ENCODE measurements at regions not wholly inside any gene's neighbourhood (a gene's known extent, or its start where the extent isn't known, plus 50 kb on each side); places are given as distances from the start of the nearest gene placed in this dataset.
"Not testable (repeated sequence)": the region's sequence is repeated elsewhere in the genome, so short reads cannot be mapped to it uniquely, and the experiment has no call there.

DNA sequence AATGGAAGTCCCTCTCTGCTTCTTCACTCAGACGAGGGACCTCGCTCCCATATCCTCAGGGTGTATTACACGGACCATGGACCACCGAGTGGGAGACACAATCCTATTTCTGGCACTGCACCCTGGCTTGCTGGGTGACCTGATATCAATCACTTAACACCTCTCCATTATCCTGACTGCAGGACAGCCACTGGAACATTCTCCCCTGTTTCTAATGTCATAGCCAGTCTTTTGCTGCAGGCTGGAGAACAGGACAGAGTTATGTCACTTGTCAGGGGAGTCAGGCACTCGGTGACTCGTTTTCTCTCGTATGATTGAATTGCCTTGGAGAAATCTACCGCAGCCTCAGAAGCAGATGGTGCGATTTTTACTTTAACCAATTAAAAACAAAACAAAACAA lies 219.1 kb upstream of the IGFBP7 start:
- no peak for TF ChIP-seq GATA1 (IDR thresholded peaks at IDR 0.05; ENCODE audit: low read depth, low read length)
- no peak for TF ChIP-seq POLR2A (IDR thresholded peaks at IDR 0.05; ENCODE audit: low read length)
- no peak for DNase-seq

DNA sequence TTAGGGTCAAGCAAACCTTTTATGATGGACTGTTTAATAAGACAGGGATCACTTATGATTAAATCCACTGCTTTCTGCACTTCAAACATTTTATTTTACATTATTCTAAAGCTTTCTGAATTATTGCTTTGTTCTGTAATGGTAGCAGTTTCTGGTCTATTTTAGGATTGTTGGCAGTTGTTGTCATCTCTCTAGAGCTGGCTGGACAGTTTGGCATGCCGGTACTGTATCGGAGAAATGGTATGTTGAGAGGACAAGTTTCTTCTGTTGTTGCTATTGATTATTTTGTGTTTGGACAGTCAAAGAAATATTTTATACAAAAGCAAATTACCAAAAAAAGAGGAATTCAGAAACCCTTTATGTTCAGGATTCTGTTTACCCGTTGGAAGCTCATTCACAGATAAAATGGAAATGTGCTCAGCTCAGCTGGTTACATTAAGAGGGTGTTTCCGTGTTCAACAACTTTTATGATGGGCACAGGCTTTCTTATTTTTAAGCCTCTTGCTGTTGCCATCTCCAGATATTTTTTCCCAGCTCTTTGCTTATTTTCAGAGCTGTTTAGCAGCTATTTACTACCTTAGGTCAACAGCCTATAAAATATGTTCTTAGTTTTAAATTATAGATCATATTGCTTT lies 214.6 kb upstream of the IGFBP7 start:
- DNase-seq, result no peak
- TF ChIP-seq POLR2A (IDR thresholded peaks at IDR 0.05; ENCODE audit: low read length) (no peak), GATA1 (IDR thresholded peaks at IDR 0.05; ENCODE audit: low read depth, low read length) (no peak)

DNA sequence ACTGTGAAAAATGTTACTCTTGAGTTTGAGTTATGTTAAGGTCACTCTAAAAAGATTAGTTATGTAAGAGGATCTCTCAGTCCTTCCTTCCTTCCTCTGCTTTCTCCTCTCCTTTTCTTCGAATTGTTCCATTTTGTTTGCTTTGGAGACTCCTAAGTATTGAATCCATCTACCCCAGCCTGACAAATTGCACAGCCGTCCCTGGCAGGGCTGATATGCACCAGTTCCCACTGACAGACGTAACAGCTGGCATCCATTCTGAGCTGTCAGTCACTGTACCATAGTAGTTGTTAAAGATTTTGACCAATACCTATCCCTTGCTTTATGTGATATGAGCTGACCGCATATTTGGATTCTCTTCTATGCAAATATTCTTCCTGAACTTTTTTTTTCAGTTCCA lies 210.7 kb upstream of the IGFBP7 start:
- DNase-seq, result no peak
- TF ChIP-seq GATA1 (IDR thresholded peaks at IDR 0.05; ENCODE audit: low read depth, low read length), result no peak
- no peak for TF ChIP-seq POLR2A (IDR thresholded peaks at IDR 0.05; ENCODE audit: low read length)

DNA sequence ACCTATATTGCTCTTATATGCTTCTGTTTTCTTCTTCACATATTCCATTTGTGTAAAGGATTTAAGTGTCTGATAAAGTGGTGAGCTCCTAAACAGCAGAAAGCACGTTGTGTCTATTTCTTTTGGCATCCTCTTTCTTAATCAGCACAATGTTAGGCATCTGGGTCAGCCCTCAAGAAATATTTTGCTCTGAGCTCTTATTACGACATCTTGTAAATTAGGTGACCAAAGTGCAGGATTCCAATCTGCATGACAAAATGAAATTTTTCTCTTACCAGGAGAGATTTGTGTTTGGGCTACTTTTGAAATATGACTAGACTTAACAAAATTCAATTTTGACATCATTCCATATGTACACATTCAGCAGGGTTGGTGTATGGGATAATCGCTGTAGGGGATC lies 210.0 kb upstream of the IGFBP7 start:
- no peak for DNase-seq
- TF ChIP-seq GATA1 (IDR thresholded peaks at IDR 0.05; ENCODE audit: low read depth, low read length) (no peak), POLR2A (IDR thresholded peaks at IDR 0.05; ENCODE audit: low read length) (no peak)

DNA sequence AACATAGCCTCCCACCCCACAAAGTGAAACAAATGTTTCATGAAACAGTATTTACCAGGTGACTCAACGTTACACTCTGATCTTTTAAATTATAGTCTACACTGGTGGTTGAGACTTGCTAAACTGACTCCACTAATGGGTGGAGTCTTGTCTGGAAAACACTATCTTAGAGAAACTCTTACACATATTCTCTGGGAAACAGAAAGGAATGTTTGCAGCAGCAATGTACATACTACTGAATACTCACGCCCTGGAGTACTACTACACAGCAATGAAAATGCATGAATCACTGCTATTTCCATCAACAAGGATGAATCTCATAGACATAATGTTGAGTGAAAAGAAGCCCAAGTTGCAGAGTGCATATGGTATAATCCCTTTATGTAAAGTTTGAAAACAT lies 208.5 kb upstream of the IGFBP7 start:
- DNase-seq, result no peak
- no peak for TF ChIP-seq GATA1 (IDR thresholded peaks at IDR 0.05; ENCODE audit: low read depth, low read length)

DNA sequence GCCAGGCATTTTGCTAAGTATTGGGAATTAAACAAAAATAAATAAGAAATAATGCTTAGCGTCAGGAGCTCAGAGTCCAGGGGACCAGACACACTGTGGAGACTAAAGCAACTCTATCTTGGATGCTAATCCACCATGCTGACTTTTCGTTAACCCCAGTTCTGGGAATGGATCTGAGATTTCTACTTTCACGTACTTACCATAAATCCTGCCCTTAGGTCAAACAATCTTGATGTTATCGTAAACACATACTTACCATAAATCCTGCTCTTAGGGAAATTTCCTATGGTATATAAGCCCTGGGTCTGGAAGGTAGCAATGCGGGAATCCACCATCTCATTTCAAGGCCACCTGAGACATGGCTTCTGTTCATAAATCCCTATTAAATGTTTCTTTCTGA lies 204.5 kb upstream of the IGFBP7 start:
- TF ChIP-seq GATA1 (IDR thresholded peaks at IDR 0.05; ENCODE audit: low read depth, low read length) (no peak), POLR2A (IDR thresholded peaks at IDR 0.05; ENCODE audit: low read length) (no peak)

DNA sequence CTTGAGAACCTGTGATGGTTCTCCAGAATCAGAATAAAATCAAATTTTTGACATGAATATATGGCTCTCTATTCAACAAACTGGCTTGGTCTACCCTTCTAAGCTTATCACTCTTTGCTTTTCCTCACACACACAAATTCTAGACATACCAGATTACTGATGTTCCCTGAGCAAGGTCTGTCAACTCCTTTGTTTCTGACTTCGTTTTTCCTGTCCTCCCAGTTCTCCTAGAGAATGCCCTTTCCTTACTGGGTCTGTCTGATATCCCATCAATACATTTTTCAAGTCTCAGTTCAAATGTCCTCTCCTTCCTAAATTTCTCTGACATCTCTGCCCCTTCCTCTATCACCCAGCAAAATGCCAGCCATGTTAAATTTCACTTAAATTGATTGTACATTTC lies 202.1 kb upstream of the IGFBP7 start:
- DNase-seq, result no peak

More for the DNA sequence above, 204.5 kb upstream of the IGFBP7 start:
- no peak for DNase-seq

DNA sequence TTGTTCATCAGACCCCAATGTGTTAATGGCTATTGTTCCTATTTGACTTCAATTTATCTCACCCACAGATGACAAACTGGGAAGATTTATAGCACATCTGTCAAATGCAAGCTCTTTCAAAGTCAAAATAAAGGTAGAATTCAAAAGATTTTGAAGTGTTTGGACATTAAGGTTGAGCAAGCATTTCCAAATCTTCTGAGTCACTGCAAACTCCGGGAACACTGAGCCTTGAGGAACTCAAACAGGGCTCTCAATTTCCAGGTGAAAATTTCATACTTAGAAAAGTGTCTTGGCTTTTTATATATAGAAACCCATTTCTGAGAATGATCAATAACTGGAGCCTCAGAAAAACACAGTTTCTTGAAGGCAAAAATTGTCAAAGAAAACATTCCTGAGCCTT lies 199.5 kb upstream of the IGFBP7 start:
- TF ChIP-seq GATA1 (IDR thresholded peaks at IDR 0.05; ENCODE audit: low read depth, low read length) (no peak), POLR2A (IDR thresholded peaks at IDR 0.05; ENCODE audit: low read length) (no peak)
- DNase-seq, result no peak

More for the DNA sequence above, 202.1 kb upstream of the IGFBP7 start:
- no peak for TF ChIP-seq GATA1 (IDR thresholded peaks at IDR 0.05; ENCODE audit: low read depth, low read length)
- no peak for TF ChIP-seq POLR2A (IDR thresholded peaks at IDR 0.05; ENCODE audit: low read length)

DNA sequence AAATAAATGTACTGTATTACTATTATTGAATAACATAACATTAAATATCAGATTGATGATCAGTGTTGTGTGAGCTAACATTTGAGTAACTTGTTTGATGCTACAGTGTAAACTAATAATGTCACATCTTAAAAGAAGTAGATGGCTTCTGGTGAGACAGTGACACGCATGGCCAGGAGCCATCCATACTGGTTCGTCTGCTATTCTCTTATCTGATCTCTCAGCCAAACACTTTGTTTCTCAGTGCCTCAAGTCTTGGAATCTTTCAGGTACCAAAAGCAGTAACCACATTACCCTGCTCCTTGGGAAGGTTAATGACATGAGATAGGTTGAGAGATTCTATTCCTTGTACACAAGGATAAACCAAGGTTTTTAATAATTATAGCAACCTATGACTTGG lies 198.1 kb upstream of the IGFBP7 start:
- no peak for TF ChIP-seq POLR2A (IDR thresholded peaks at IDR 0.05; ENCODE audit: low read length)
- no peak for TF ChIP-seq GATA1 (IDR thresholded peaks at IDR 0.05; ENCODE audit: low read depth, low read length)
- DNase-seq, result no peak

DNA sequence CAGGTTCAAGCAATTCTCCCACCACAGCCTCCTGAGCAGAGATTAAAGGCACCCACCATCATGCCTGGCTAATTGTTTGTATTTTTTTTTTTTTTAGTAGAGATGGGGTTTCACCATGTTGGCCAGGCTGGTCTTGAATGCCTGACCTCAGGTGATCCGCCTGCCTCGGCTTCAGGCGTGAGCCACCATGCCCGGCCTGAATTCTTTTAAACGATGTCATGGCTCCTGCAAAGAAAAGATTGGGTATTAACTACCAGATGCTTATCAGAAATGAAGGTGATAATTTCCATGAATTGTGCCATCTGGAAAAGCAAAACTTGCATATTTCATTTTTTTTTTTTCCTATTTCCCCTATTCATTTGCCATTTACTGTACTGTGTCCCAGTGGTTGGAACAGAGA lies 195.7 kb upstream of the IGFBP7 start:
- no peak for TF ChIP-seq GATA1 (IDR thresholded peaks at IDR 0.05; ENCODE audit: low read depth, low read length)
- no peak for TF ChIP-seq POLR2A (IDR thresholded peaks at IDR 0.05; ENCODE audit: low read length)
- no peak for DNase-seq

DNA sequence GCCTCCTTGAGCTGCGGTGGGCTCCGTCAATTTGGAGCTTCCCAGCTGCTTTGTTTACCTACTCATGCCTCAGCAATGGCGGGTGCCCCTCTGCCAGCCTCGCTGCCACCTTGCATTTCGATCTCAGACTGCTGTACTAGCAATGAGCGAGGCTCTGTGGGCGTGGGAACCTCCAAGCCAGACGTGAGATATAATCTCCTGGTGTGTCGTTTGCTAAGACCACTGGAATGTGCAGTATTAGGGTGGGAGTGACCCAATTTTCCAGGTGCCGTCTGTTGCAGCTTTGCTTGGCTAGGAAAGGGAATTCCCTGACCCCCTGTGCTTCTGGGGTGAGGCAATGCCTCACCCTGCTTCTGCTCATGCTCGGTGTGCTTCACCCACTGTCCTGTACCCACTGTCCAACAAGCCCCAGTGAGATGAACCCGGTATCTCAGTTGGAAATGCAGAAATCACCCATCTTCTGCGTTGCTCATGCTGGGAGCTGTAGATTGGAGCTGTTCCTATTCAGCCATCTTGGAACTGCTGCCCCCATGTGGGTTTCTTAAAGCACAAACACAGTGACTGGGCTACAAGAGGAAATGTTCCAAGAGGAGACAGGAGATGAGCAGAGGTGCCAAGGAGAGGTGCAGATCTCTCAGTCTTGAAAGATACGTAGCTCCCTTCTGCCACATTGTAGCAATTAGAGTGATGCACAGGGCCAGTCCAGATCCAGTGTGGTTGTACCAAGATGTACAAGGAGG lies 193.0 kb upstream of the IGFBP7 start:
- TF ChIP-seq POLR2A (IDR thresholded peaks at IDR 0.05; ENCODE audit: low read length) (no peak), GATA1 (IDR thresholded peaks at IDR 0.05; ENCODE audit: low read depth, low read length) (no peak)
- no peak for DNase-seq

DNA sequence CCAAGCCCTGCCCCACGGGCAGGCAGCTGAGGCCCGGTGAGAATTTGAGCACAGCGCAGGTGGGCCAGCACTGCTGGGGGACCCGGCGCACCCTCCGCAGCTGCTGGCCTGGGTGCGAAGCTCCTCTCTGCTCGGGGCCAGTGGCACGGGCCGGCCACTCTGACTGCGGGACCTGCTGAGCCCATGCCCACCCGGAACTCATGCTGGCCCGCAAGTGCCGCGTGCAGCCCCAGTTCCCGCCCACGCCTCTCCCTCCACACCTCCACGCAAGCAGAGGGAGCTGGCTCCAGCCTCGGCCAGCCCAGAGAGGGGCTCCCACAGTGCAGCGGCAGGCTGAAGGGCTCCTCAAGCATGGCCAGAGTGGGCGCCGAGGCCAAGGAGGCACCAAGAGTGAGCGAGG lies 190.1 kb upstream of the IGFBP7 start:
- DNase-seq, result not testable (repeated sequence)

DNA sequence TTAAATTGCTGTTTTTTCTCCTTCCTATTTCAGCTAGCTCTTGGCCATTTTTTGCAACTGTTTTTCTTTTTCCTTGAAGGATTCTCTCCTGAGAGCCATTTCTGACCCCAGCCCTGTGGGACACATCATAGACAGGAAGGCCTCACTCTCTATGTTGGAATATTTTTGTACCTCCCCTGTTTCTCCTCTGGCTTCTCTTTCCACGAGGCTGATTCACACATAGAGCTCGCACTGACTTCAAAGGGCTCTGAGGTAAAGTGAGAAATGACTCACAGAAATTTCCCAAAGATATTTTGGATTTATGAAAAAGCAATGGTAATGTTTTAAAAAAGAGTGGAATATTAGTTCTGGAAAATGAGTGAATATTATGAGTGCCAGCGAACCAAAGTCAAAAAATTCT lies 181.7 kb upstream of the IGFBP7 start:
- DNase-seq, result no peak
- TF ChIP-seq GATA1 (IDR thresholded peaks at IDR 0.05; ENCODE audit: low read depth, low read length) (no peak), POLR2A (IDR thresholded peaks at IDR 0.05; ENCODE audit: low read length) (no peak)

DNA sequence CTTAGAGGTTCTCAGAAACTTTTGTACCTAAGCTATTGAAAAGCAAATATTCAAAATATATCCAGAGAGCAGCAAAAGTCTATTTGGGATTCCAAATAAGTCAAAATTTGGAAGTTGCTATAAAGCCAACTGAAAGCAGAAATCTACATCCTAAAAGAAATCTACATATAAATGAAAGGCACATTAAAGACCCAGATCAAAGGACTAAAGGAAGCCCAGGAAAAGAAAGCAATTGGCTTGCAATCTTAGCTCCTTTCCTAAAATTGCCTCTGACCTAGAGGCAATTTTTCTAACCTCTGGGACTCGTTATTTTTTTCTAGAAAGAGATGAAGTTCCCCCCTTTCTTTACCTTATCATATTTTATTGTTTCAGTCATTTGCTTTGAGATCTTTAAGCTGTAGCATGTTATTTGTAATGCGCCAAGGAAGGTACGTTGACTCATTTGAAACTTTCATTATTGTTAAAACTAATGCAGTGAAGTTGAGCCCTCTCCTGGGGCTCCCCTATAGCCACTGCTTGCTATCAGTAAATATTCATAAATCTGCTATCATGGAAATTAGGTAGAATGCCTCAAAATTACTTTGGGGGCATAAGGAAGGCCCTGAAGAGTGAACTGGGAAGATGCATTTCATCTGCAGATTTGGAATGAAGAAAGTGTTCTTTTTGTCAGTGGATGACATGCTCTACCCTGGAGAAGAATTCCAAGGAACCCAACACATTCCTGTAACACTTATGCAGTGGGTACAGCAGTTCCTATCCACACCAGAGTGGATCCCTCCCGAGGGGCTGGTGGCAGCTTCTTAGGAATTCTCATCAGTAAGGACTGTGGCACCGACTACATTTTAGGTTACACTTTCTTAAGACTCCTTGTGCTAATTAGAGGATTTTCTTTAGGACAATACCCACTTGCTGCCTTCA lies 177.8 kb upstream of the IGFBP7 start:
- TF ChIP-seq POLR2A (IDR thresholded peaks at IDR 0.05; ENCODE audit: low read length), result no peak
- no peak for TF ChIP-seq GATA1 (IDR thresholded peaks at IDR 0.05; ENCODE audit: low read depth, low read length)
- DNase-seq, result no peak
